ENCODE measurements at regions not wholly inside any gene's neighbourhood (a gene's known extent, or its start where the extent isn't known, plus 50 kb on each side); places are given as distances from the start of the nearest gene placed in this dataset.
"Not testable (repeated sequence)": the region's sequence is repeated elsewhere in the genome, so short reads cannot be mapped to it uniquely, and the experiment has no call there.

DNA sequence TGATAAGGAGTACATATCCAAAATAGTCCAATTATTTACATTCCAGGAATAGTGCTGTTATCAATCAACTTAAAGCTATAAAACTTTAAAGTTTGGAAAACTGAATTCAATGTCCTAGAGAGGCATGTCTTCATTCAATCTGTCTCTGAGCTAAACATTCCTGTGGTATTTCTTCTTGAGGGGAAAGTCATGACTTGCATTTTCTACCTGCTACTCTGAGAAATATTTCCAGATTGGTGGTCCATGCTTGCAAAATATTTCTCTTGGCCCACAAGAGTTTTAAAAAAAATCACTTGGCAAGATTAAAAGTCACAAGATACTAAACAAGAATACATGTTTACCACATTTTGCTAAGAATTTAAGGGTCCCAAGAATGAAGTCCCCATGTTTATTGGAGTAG lies 63.6 kb upstream of the HGF start:
- no peak overlapping the region for H3K4me3 ChIP-seq
- no peaks in the 10 kb centered on the region for H3K36me3 ChIP-seq (replicated peaks in 1 of 2)
- intact Hi-C loops (cut with DNase I): no loop called here
- DNase-seq: no peak
- H3K4me1 ChIP-seq (replicated peaks in 1 of 2): no peaks in the 10 kb centered on the region
- H3K27ac ChIP-seq: no peak overlapping the region
- H3K9me3 ChIP-seq (replicated peaks in 1 of 3): peaks cover 0 to 12% (median 0%) of the 10 kb centered on the region in 3 donors
- TF ChIP-seq, protein P1, sequence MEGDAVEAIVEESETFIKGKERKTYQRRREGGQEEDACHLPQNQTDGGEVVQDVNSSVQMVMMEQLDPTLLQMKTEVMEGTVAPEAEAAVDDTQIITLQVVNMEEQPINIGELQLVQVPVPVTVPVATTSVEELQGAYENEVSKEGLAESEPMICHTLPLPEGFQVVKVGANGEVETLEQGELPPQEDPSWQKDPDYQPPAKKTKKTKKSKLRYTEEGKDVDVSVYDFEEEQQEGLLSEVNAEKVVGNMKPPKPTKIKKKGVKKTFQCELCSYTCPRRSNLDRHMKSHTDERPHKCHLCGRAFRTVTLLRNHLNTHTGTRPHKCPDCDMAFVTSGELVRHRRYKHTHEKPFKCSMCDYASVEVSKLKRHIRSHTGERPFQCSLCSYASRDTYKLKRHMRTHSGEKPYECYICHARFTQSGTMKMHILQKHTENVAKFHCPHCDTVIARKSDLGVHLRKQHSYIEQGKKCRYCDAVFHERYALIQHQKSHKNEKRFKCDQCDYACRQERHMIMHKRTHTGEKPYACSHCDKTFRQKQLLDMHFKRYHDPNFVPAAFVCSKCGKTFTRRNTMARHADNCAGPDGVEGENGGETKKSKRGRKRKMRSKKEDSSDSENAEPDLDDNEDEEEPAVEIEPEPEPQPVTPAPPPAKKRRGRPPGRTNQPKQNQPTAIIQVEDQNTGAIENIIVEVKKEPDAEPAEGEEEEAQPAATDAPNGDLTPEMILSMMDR (IDR thresholded peaks at IDR 0.05): no peak
- TF ChIP-seq POLR2A (IDR thresholded peaks at IDR 0.05): no peak
- no peaks in the 10 kb centered on the region for H3K27me3 ChIP-seq

DNA sequence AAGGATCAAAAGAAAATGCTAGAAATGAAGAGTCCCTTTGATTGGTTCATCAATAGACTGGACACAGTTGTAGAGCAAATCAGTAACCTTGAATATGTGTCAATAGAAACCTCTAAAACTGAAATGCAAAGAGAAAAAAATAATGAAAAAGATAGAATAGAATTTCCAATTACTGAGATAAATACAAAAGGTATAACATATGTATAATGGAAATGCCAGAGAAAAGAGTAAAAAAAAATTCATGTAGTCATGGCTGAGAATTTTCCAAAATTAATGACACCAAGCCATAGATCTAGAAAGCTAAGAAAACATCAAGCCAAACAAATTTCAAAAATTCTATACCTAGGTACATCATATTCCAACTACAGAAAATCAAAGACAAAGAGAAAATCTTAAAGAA lies 62.0 kb upstream of the HGF start:
- Histone ChIP-seq H3K27ac (no peak overlapping the region), H3K27me3 (no peaks in the 10 kb centered on the region), H3K4me3 (no peak overlapping the region), H3K36me3 (replicated peaks in 1 of 2) (no peaks in the 10 kb centered on the region), H3K9me3 (replicated peaks in 1 of 3) (peaks cover 0 to 12% (median 0%) of the 10 kb centered on the region in 3 donors), H3K4me1 (replicated peaks in 1 of 2) (no peaks in the 10 kb centered on the region)
- TF ChIP-seq, protein P1 (IDR thresholded peaks at IDR 0.05): no peak
- no peak for TF ChIP-seq POLR2A (IDR thresholded peaks at IDR 0.05)
- intact Hi-C loops (cut with DNase I): no loop called here
- no peak for DNase-seq

DNA sequence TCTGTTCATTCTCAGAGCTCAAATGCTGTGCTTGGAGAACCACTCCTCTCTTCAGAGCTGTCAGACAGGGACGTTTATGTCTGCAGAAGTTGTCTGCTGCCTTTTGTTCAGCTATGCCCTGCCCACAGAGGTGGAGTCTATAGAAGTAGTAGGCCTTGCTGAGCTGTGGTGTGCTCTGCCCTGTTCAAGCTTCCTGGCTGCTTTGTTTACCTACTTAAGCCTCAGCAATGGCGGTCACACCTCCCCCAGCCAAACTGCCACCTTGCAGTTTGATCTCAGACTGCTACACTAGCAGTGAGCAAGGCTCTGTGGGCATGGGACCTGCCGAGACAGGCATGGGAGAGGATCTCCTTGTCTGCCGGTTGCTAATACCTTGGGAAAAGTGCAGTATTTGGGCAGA lies 59.7 kb upstream of the HGF start:
- H3K36me3 ChIP-seq (replicated peaks in 1 of 2); DNase-seq; H3K4me3 ChIP-seq; H3K4me1 ChIP-seq (replicated peaks in 1 of 2); intact Hi-C loops (cut with DNase I); H3K27me3 ChIP-seq; H3K27ac ChIP-seq: not testable (repeated sequence)
- 64 to 87% (median 70%) methylated on average over 4 of the region's 4 CpGs for WGBS, 4 donors
- H3K9me3 ChIP-seq (replicated peaks in 1 of 3): peaks cover 0 to 12% (median 0%) of the 10 kb centered on the region in 3 donors

DNA sequence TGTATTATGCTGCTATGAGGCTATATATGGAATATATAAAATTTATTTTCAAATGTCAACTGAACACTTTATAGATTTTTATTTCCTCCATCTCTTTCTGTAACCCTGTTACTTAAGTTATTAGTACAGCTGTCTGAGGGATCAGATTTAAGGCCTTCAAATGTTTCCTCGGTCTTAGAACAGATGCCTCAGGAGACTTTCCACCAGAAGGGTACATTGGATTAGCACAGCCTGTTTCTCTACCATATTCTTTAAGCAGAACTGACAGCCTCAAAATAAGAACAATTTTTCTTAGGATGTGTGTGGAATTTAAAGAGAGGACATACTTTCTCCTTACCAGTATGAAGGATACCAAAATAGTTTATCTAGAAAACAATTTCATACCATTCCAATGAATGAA lies 53.0 kb upstream of the HGF start:
- intact Hi-C loops (cut with DNase I): no loop called here
- no peaks in the 10 kb centered on the region for H3K36me3 ChIP-seq (replicated peaks in 1 of 2)
- no peak overlapping the region for H3K4me3 ChIP-seq
- H3K9me3 ChIP-seq (replicated peaks in 1 of 3): no peaks in the 10 kb centered on the region
- no peak for DNase-seq
- H3K27ac ChIP-seq: no peak overlapping the region
- WGBS, 4 donors: 67 to 79% (median 74%) methylated on average over 1 of the region's 1 CpG
- no peaks in the 10 kb centered on the region for H3K4me1 ChIP-seq (replicated peaks in 1 of 2)
- H3K27me3 ChIP-seq: no peaks in the 10 kb centered on the region
- TF ChIP-seq POLR2A (IDR thresholded peaks at IDR 0.05): no peak
- TF ChIP-seq, protein P1 (IDR thresholded peaks at IDR 0.05): no peak

DNA sequence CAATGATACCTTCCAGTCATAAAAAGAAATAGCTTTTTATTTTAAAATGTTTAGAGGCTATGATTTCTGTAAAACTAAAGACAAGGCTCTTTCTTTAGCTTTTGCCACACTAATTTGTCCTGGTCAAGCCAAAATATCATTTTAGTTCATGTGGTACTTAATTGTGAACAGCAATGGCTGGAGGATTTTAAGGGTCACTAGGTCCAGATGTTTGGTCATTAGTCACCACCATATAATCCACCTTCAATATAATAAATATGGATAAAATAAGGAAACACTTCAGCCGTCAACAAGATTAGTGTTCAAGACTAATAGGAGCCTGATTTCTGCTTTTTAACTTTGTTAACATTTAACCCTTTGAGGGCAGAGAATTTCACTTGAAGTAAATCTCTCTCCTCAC lies 50.0 kb upstream of the HGF start:
- DNase-seq: no peak
- no peak for TF ChIP-seq POLR2A (IDR thresholded peaks at IDR 0.05)
- TF ChIP-seq, protein P1 (IDR thresholded peaks at IDR 0.05): no peak
- intact Hi-C loops (cut with DNase I): no loop called here
- Histone ChIP-seq H3K27ac (no peak overlapping the region), H3K9me3 (replicated peaks in 1 of 3) (no peaks in the 10 kb centered on the region), H3K36me3 (replicated peaks in 1 of 2) (no peaks in the 10 kb centered on the region), H3K4me1 (replicated peaks in 1 of 2) (no peaks in the 10 kb centered on the region), H3K27me3 (no peaks in the 10 kb centered on the region), H3K4me3 (no peak overlapping the region)
- 30 to 59% (median 41%) methylated on average over 1 of the region's 1 CpG for WGBS, 4 donors
